HG03045 (cell line): ENCODE measurements at regions not wholly inside any gene's neighbourhood (a gene's known extent, or its start where the extent isn't known, plus 50 kb on each side); places are given as distances from the start of the nearest gene placed in this dataset.

Experiments
- ATAC-seq: cut with Tn5 transposase; IDR thresholded peaks from one replicate; pipeline ENCODE4 v1.9.1; 2021; ENCODE audit warnings: mild to moderate bottlenecking, moderate library complexity; ENCODE audit not compliant: unreplicated experiment

DNA sequence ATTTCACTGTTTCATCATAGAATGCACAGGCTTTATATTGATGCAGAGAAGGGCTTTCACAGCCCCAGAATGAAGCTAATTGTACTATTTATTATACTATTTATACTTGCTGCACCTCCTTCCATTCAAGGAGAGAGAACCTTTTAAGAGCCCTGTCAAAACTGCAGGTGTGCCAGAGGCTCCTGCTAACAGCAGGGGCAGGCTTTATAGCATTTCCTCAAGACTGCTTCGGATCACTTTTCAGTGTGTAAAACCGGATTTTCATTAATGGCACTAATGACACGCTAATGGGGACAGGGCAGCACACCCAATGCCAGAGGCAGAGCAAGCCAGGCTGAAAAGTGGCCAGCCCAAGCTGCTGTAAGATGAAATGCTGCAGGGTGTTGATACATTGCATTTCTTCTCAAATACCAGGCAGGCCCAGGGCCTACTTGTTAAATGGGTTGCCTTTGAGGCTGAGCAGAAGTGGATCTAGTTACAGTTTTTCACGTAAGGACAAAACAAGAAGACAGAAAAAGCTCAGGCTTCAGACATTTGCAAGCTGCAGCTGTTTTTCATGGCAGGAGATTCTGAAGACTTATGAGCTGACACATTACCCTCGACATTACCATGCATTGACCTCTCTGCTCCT, 487.7 kb upstream of the BTBD3 start:
- ATAC-seq = no peak

DNA sequence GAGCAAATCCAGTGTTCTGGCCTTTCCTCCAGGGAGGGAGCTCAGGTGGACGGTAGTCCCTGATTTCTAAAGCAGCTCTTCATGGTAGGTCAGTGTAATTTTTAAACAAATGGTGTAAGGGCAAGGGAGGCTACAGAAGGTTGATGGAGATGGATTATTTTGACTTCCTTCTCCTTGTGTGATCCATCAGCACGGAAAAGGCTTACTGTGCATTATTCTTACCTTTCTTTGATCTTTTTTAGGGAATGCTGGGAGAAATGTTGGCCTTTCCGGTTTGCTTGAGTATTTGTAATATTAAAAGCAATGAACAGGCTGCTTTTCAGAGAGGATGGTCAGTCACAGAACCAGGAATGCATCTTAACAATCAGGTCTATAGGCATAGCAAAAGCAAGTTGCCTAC, 487.0 kb upstream of the BTBD3 start:
- no peak for ATAC-seq

DNA sequence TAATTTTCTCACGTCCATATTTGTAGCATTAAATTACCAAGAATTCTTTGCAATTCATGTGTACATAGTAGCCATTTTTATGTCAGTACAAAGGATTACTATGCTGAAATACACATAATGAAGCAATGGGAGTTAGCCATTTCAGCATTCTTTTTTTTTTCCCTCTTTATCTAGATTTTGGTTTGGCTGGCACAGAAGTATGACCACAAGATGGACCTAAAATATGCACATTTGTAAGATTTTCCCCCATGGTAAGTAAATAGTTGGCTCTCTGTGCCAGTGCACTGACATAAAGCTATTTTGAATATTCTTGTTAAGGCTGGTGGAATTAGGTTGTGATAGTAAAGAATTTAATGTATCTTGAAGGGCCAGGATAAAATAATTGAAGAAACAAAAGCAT, 486.1 kb upstream of the BTBD3 start:
- no peak for ATAC-seq

GRCh38 chr20:11432407-11432806, 485.3 kb upstream of the BTBD3 start:
- ATAC-seq = no peak

DNA sequence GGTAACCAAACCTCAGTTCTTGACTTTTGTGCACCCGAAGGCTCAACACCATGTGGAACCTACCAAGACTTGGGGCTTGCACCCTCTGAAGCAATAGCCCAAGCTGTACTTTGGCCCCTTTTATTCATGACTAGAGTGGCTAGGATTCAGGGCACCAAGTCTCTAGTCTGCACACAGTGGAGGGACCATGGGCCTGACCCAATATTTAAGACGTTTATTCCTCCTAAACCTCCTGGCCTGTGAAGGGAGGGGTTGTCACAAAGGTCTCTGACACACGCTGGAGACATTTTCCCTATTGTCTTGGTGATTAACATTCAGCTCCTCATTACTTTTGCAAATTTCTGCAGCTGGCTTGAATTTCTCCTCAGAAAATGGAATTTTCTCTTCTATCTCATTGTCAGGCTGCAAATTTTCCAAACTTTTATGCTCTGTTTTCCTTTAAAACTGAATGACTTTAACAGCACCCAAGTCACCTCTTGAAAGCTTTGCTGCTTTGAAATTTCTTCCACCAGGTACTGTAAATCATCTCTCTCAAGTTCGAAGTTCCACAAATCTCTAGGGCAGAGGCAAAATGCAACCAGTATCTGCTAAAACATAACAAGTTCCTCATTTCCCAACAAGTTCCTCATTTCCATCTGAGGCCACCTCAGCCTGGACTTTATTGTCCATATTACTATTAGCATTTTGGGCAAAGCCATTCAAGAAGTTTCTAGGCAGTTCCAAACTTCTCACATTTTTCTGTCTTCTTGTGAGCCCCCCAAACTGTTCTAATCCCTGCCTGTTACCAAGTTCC, 481.4 kb upstream of the BTBD3 start:
- ATAC-seq = no peak

DNA sequence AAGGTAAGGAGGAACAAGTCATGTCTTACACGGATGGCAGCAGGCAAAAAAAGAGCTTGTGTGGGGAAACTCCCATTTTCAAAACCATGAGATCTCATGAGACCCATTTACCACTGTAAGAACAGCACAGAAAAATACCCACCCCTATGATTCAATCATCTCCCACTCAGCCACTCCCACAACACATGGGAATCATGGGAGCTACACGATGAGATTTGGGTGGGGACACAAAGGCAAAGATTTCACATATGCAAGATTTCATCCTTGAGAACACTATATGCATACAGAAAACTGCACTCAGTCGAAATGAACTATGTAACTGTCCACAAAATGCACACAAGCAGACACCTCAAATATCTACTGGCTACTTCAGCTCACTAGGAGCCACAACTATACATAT, 480.6 kb upstream of the BTBD3 start:
- no peak for ATAC-seq

DNA sequence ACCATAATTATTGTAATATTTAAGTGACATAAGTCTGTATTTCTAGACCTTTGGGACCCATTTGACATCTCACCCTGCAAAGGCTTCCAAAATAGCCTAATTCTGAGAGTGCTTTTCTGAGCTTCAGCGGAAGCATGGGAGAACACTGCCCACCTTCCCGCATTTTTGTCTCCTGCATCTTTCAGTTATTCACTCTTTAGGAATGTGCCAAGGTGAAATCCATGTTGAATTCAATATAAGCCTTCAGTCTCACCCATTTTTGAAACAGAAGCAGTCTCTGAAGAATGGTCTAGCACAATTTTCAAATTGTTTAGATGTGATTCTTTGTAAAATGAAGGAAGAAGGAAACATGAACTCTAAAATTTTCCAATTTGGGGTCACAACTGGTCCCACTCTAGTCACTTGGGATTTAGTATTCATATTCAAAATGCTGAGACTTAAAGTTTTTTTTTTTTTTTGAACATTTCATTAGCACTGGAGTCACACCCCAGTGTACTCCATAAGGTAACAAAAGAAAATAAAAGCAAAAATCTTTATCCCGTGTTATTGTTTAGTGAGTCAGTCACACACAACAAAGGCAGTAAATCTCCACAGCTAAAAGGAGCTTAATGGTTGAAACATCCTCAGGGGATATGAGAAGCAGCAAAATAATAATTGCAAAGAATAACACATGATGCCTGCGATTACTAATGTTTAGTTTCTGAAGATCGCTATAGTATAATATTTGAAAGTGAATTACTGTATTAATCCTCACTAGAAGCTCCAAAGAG, 479.9 kb upstream of the BTBD3 start:
- no peak for ATAC-seq

- ATAC-seq = no peak
These were observed 479.3 kb upstream of the BTBD3 start for GRCh38 chr20:11438412-11438811.

GRCh38 chr20:11443382-11444119, 474.1 kb upstream of the BTBD3 start:
- ATAC-seq = no peak

DNA sequence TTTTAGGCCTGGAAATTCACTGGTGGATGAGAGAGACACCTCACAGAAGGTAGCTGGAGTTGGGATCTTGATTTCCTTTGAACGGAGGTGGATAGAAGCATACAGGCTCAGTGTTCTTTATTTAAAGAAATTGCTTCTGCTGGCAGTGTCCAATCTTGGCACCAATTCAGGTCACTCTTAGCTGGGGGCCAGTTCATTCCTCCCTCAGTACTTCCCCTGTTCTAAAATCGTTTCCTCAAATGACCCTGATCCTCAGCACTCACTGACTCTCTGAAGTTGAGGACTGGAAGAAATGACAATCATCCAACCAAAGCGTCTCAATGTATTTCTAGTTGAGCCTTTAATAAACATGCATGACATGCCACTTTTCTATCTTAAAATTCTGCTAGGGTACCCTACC, 472.5 kb upstream of the BTBD3 start:
- ATAC-seq = no peak

GRCh38 chr20:11445891-11446290, 471.8 kb upstream of the BTBD3 start:
- ATAC-seq = no peak

- no peak for ATAC-seq
These were observed 470.2 kb upstream of the BTBD3 start for GRCh38 chr20:11447371-11448100.

DNA sequence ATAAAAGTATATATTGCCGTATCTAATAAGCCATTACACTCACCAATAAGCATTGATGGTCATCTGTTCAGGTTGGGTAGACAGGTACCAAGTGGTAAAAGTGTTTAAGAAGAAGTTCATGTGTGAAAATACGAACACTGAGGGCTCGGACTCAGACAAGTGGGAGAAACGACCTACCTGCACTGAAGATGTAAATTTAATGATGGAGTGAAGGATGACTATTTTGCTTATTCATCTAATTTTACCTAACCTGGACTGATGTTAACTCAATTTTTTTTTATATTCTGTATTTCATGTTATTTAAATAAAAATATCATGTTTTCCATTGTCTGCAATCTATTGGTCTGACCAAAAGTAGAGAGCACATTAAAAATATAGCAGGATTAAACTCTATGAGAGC, 469.1 kb upstream of the BTBD3 start:
- no peak for ATAC-seq

GRCh38 chr20:11451793-11452291, 465.9 kb upstream of the BTBD3 start:
- no peak for ATAC-seq

DNA sequence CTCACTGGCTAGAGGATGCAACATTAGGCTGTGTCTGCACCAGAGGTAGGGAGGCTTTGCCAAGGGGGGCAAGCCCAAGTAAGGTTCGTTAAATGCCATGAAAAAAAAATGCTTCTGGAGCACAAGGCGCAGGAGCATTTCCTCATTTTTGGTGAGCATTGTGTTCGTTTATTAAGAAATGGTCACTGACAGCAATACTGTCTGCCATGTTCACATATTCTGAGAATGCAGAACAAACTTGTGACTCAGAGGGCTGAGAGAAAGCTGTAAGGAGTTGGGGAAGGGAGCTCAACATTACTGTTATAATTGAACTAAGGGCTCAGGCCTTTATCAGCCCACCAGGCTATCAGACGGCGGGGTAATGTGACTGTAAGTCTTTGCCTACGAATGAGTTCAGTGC, 465.4 kb upstream of the BTBD3 start:
- no peak for ATAC-seq

DNA sequence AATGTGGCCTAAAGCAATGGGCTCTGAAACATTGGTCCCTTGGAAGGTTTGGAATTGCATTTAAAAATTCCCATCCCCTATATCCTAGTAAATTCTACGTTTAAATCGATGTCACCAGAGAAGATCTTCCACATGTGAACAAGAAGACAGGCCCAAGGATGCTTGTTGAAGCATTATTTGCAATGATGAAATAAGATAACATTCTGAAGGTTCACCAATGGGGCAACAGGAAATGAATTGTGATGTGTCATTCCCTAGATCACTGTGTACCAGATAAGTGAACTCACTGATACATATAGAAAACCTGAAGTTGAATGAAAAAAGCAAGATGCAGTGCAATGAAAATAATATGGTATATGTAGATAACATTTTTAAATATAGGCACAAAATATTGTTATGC, 464.3 kb upstream of the BTBD3 start:
- no peak for ATAC-seq

DNA sequence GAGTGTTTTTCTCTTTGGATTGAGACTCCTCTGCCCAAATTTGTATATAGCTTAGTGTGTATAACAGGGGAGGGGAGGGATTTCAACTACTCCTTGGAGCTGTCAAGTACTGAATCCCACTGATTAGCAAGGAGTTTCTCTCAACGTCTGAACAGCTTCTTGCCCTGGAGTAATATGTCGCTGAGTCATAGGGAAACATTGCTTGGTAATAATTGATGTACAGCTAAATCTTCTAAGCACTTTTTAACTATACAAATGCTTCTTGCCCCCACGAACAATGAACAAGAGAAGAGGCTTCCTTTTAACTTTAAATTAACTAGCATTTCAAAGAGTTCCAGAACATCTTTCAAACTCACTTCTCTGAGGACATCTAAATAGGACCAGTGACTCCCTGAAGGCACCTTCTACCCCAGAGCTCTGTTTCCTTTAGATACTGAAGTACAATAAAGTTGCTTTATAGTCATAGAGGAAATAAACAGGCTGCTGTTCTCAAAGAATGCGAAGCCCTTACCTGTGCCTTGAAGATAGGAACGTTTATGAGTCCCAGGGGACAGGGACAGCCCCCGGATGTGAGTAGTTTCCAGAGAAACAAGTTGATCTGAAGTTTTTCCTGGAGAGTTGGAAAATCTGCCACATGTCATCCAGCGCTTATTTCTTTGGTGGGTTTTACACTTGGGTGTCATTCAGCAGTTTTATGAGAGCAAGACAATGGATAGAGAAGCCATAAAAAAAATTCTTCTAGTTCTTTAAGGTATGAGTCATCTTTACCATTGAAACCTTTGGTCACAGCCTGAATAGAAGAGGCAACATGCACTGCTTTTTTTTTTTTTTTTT, 462.5 kb upstream of the BTBD3 start:
- no peak for ATAC-seq

GRCh38 chr20:11457488-11457887, 460.2 kb upstream of the BTBD3 start:
- no peak for ATAC-seq

GRCh38 chr20:11459090-11459890, 458.4 kb upstream of the BTBD3 start:
- no peak for ATAC-seq
